ENCODE measurements at regions not wholly inside any gene's neighbourhood (a gene's known extent, or its start where the extent isn't known, plus 50 kb on each side); places are given as distances from the start of the nearest gene placed in this dataset.

DNA sequence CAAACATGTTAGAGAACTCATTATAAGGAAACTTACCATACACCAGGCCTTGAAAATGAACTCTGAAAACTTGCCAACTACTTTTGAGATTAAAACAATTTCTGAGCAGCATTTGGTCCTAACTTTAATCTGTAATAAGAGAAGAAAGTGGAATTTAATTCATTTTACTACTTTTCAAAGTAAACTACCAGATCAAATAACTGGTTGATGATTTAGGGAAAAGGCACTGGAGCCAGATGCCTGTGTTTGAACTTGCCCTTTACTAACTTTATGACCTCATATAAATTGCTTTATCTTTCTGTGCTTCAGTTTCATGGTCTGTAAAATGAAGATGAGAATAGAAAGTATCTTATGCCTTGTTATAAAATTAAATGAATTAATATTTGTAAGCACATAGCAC lies 159.9 kb upstream of the PCDH18 start:
- TF ChIP-seq NFIC (IDR thresholded peaks at IDR 0.05; ENCODE audit: borderline replicate concordance) (no peak), FOXJ3 (CRISPR knock-in tag; IDR thresholded peaks at IDR 0.05) (no peak), RAD21 (IDR thresholded peaks at IDR 0.05; ENCODE audit: low read length) (no peak), NRF1 (IDR thresholded peaks at IDR 0.05; ENCODE audit: low read depth, low read length) (no peak), GABPA (IDR thresholded peaks at IDR 0.05; ENCODE audit: low read depth) (no peak), YY1 (IDR thresholded peaks at IDR 0.05; ENCODE audit: low read depth) (no peak), EP300 (IDR thresholded peaks at IDR 0.05; ENCODE audit: borderline replicate concordance in 1 of 2, low read depth in 1 of 2, low read length in 1 of 2) (no peak), POLR2AphosphoS5 (IDR thresholded peaks at IDR 0.05; ENCODE audit: low read depth, low read length) (no peak), REST (IDR thresholded peaks at IDR 0.05; ENCODE audit: low read depth, low read length) (no peak), EZH2phosphoT487 (IDR thresholded peaks at IDR 0.05; ENCODE audit: borderline replicate concordance, low read depth) (no peak), GATA2 (CRISPR knock-in tag; IDR thresholded peaks at IDR 0.05) (no peak), SIN3A (IDR thresholded peaks at IDR 0.05; ENCODE audit: borderline replicate concordance, low read depth, low read length) (no peak)
- TF ChIP-seq, protein P1, sequence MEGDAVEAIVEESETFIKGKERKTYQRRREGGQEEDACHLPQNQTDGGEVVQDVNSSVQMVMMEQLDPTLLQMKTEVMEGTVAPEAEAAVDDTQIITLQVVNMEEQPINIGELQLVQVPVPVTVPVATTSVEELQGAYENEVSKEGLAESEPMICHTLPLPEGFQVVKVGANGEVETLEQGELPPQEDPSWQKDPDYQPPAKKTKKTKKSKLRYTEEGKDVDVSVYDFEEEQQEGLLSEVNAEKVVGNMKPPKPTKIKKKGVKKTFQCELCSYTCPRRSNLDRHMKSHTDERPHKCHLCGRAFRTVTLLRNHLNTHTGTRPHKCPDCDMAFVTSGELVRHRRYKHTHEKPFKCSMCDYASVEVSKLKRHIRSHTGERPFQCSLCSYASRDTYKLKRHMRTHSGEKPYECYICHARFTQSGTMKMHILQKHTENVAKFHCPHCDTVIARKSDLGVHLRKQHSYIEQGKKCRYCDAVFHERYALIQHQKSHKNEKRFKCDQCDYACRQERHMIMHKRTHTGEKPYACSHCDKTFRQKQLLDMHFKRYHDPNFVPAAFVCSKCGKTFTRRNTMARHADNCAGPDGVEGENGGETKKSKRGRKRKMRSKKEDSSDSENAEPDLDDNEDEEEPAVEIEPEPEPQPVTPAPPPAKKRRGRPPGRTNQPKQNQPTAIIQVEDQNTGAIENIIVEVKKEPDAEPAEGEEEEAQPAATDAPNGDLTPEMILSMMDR (IDR thresholded peaks at IDR 0.05) = no peak
